GM12878 (cell line): ENCODE measurements at regions not wholly inside any gene's neighbourhood (a gene's known extent, or its start where the extent isn't known, plus 50 kb on each side); places are given as distances from the start of the nearest gene placed in this dataset.

Experiments used
- ATAC-seq: fragments of 200-7000 bp; cut with Tn5 transposase; 3 replicates; pipeline ENCODE4 v1.9.1; 2020; ENCODE audit warnings: mild to moderate bottlenecking, moderate library complexity
- BruUV-seq: library from RNA; stranded (reverse); fragments of 400-500 nt; replicated peaks from 2 replicates; lab custom pipeline; 2021; lab: Mats Ljungman, UMichigan
- CTCF ChIA-PET: fragments of 300-600 bp; sonication (Branson Sonifier 250); formaldehyde crosslinking; extraction: SDS; loops from one replicate; lab custom pipeline; 2021; ENCODE audit warnings: inconsistent platforms; lab: Yijun Ruan, JAX
- POLR2A ChIA-PET: fragments of 350-600 bp; formaldehyde crosslinking; extraction: SDS; loops from one replicate; lab custom pipeline; 2021; ENCODE audit warnings: inconsistent platforms; lab: Charles Lee
- RAD21 ChIA-PET: fragments of 300-600 bp; sonication (Branson Sonifier 250); formaldehyde crosslinking; loops from one replicate; lab custom pipeline; 2023; ENCODE audit warnings: antibody characterized with exemption; ENCODE audit not compliant: unreplicated experiment; lab: Charles Lee
- SMC1A ChIA-PET: fragments of 300-600 bp; sonication (Branson Sonifier 250); formaldehyde crosslinking; loops from one replicate; lab custom pipeline; 2023; ENCODE audit not compliant: unreplicated experiment, uncharacterized antibody; lab: Charles Lee
- DNase-seq: peaks from one replicate; pipeline ENCODE4 v3.0.0-alpha.2; 2011; ENCODE audit warnings: low read depth, low spot score
- FAIRE-seq: peaks from 3 replicates; lab custom pipeline; 2011; peaks lifted over from hg19 to GRCh38; lab: Jason Lieb, UNC
- H2AFZ ChIP-seq: 2 replicates; pipeline ENCODE4 v1.6.0; 2011; ENCODE audit warnings: low read depth, low read length, control low read depth; ENCODE audit not compliant: control insufficient read depth
- H3K27ac ChIP-seq: 2 replicates; pipeline ENCODE4 v1.5.1; 2011; ENCODE audit warnings: control low read depth; ENCODE audit not compliant: control insufficient read depth, insufficient read depth
- H3K27me3 ChIP-seq, 2 experiments: replicated peaks in 1 of 2; 2 replicates each; pipeline versions ENCODE4 v1.6.0 to v1.6.1; 2011; ENCODE audit warnings: low read length in 1 of 2; ENCODE audit not compliant: control insufficient read depth in 2 of 2, insufficient read depth in 2 of 2
- H3K36me3 ChIP-seq, 2 experiments: 2 replicates each; pipeline ENCODE4 v1.5.1; 2011; ENCODE audit warnings: low read length in 1 of 2; ENCODE audit not compliant: control insufficient read depth in 2 of 2, insufficient read depth in 2 of 2
- H3K4me1 ChIP-seq: 2 replicates; pipeline ENCODE4 v1.6.1; 2011; ENCODE audit warnings: mild to moderate bottlenecking, low read length, moderate library complexity, mixed read lengths; ENCODE audit not compliant: control insufficient read depth, insufficient read depth
- H3K4me2 ChIP-seq: 2 replicates; pipeline ENCODE4 v1.6.0; 2011; ENCODE audit warnings: control low read depth; ENCODE audit not compliant: control insufficient read depth, insufficient read depth
- H3K4me3 ChIP-seq: fragments of 200-600 bp; sonication (generic); 2 replicates; pipeline ENCODE4 v1.5.1; 2016
- H3K79me2 ChIP-seq: 2 replicates; pipeline ENCODE4 v1.6.0; 2011; ENCODE audit warnings: low read length; ENCODE audit not compliant: control insufficient read depth, insufficient read depth
- H3K9ac ChIP-seq: 2 replicates; pipeline ENCODE4 v1.8.0; 2011; ENCODE audit warnings: low read length, control low read depth, mixed read lengths; ENCODE audit not compliant: control insufficient read depth, insufficient read depth
- H3K9me3 ChIP-seq: replicated peaks from 3 replicates; pipeline ENCODE4 v1.5.1; 2011; ENCODE audit warnings: mild to moderate bottlenecking, low read length; ENCODE audit not compliant: control insufficient read depth, insufficient read depth
- H4K20me1 ChIP-seq: 2 replicates; pipeline ENCODE4 v1.6.0; 2011; ENCODE audit not compliant: control insufficient read depth, insufficient read depth
- BHLHE40 ChIP-seq, 2 experiments: fragments of 450-650 bp in 1 of 2; IDR thresholded peaks; 2 replicates each; pipeline ENCODE4 v1.6.1; 2011 to 2017; ENCODE audit warnings: low read depth in 2 of 2, borderline replicate concordance in 1 of 2, improper control_type of control experiment in 1 of 2, low read length in 1 of 2, mild to moderate bottlenecking in 1 of 2
- EED ChIP-seq: sonication (generic); IDR thresholded peaks from 2 replicates; pipeline ENCODE4 v1.6.1; 2016; ENCODE audit warnings: antibody characterized with exemption, low read depth
- EP300 ChIP-seq, 2 experiments: fragments of 150-350 bp in 1 of 2; IDR thresholded peaks; 2 replicates each; pipeline ENCODE4 v1.6.1; 2011 to 2012; ENCODE audit warnings: low read depth in 2 of 2, low read length in 2 of 2, borderline replicate concordance in 1 of 2, improper control_type of control experiment in 1 of 2, inconsistent platforms in 1 of 2; ENCODE audit not compliant: control insufficient read depth in 1 of 2
- IRF4 ChIP-seq: IDR thresholded peaks from 2 replicates; pipeline ENCODE4 v1.6.1; 2011; ENCODE audit warnings: low read depth, low read length
- MEF2A ChIP-seq: IDR thresholded peaks from 2 replicates; pipeline ENCODE4 v1.6.1; 2011; ENCODE audit warnings: low read depth, mild to moderate bottlenecking, low read length, moderate library complexity; ENCODE audit not compliant: insufficient read depth
- NFXL1 ChIP-seq: fragments of 450-650 bp; IDR thresholded peaks from 2 replicates; pipeline ENCODE4 v1.6.1; 2017; ENCODE audit warnings: antibody characterized with exemption, mild to moderate bottlenecking, borderline replicate concordance
- POLR2AphosphoS2 ChIP-seq: IDR thresholded peaks from 2 replicates; pipeline ENCODE4 v1.6.1; 2011; ENCODE audit warnings: low read depth, mild to moderate bottlenecking, low read length, improper control_type of control experiment, moderate library complexity
- RCOR1 ChIP-seq: conservative IDR thresholded peaks from 2 replicates; pipeline ENCODE4 v1.6.1; 2012; ENCODE audit warnings: low read depth, low read length, improper control_type of control experiment
- TAF1 ChIP-seq: IDR thresholded peaks from 2 replicates; pipeline ENCODE4 v1.6.1; 2011; ENCODE audit warnings: mild to moderate bottlenecking, low read depth, low read length, borderline replicate concordance
- TARDBP ChIP-seq: IDR thresholded peaks from 2 replicates; pipeline ENCODE4 v1.6.1; 2016; ENCODE audit warnings: borderline replicate concordance
- WGBS: methylation state at CpG from one replicate; pipeline ENCODE4 v1.1.6; 2016; ENCODE audit warnings: low lambda C conversion rate; ENCODE audit not compliant: insufficient replicate concordance, insufficient coverage; ENCODE audit errors: missing lambda C conversion rate; 5-methylcytosine and 5-hydroxymethylcytosine counted together
- in situ Hi-C: fragments of 300-500 bp; cut with MboI; formaldehyde crosslinking; loops from 9 replicates; pipeline ENCODE4 v1.14.3; 2018; ENCODE audit warnings: mixed read lengths
- intact Hi-C: fragments of 100-400 bp; cut with micrococcal nuclease; formaldehyde crosslinking; loops from one replicate; pipeline ENCODE4 v1.14.2; 2022; ENCODE audit not compliant: unreplicated experiment
- TF ChIP-seq, protein P1 (sequence below): fragments of 450-650 bp; IDR thresholded peaks from 2 replicates; pipeline ENCODE4 v1.6.1; 2017; ENCODE audit warnings: antibody characterized with exemption, mild to moderate bottlenecking, moderate library complexity
- TF ChIP-seq, protein P2 (sequence below): IDR thresholded peaks from 2 replicates; pipeline ENCODE4 v1.6.1; 2011; ENCODE audit warnings: borderline replicate concordance, low read depth, mild to moderate bottlenecking, moderate library complexity, low read length; ENCODE audit not compliant: insufficient read depth, poor library complexity, severe bottlenecking

DNA sequence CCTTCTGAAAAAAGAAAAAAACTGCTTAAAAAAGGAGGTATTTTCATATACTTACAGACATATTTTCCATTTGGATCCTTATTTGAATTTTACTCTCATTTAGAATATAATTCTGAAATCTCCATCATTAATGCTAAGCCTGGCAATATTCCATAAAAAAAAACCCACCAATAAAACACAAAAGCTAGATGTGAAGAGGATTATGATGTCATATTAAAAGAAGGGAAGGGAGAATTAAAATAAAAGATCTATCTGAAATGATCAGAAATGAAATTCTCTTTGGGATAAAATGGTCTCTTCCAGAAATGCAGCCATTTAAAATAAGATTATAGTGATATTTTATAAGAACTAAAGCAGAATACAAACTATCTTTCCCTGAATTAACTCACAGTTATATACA lies 206.7 kb upstream of the CAMK1G start:
- DNase-seq, result no peak
- TF ChIP-seq BHLHE40 (IDR thresholded peaks at IDR 0.05; ENCODE audit: borderline replicate concordance in 1 of 2, low read depth in 2 of 2, low read length in 1 of 2), result no peak
- TF ChIP-seq, all 136 proteins: peak for 0
- Histone ChIP-seq H3K4me1 (no peaks in the 10 kb centered on the region), H3K27me3 (peaks cover 2 to 3% of the 10 kb centered on the region in 2 experiments; a peak in 3 of 4 replicates), H4K20me1 (no peaks in the 10 kb centered on the region), H3K79me2 (no peaks in the 10 kb centered on the region), H3K9me3 (no peaks in the 10 kb centered on the region), H3K4me3 (no peak overlapping the region), H3K27ac (no peak overlapping the region), H3K9ac (no peak overlapping the region), H3K4me2 (no peak overlapping the region), H3K36me3 (no peaks in the 10 kb centered on the region), H2AFZ (no peak overlapping the region)
- ChIA-PET SMC1A (interaction anchor here (1.6 kb wide), 1 partner anchor 24 kb away, joined by 3 read pairs; no protein-coding TSS in a partner anchor), RAD21 (no interaction called here), CTCF (interaction anchor here (0.8 to 1.4 kb wide), 3 partner anchors 21 to 173 kb away, joined by 3 to 4 read pairs (median 3); no protein-coding TSS in a partner anchor), POLR2A (no interaction called here)
- in situ Hi-C loops (no loop called here), intact Hi-C loops (no loop called here)
- no TSS peak for BruUV-seq
- ATAC-seq (no peak), FAIRE-seq (no peak)

DNA sequence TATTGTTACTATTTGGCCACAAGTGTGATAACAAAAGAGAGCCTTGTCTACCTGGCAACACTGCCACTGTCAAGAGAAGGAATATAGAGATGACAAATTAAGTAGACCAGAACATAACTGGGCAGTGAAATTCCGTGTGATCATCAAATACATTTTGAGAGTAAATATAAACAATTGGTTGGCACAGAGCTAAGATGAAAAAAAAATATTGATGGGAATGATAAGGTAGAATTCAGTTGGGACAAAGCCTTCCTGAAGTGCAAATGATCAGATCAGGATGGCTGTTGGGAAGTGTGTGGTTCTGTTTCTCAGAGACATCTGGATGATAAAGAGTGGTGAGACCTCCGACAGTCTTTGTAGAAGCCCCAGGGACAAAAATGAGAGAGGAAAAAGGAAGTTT lies 205.5 kb upstream of the CAMK1G start:
- Histone ChIP-seq H3K4me2 (no peak overlapping the region), H2AFZ (no peak overlapping the region), H3K4me1 (no peaks in the 10 kb centered on the region), H3K9ac (no peak overlapping the region), H3K4me3 (no peak overlapping the region), H3K27me3 (peaks cover 2 to 3% of the 10 kb centered on the region in 2 experiments; a peak in 3 of 4 replicates), H3K27ac (no peak overlapping the region), H3K79me2 (no peaks in the 10 kb centered on the region), H3K36me3 (no peaks in the 10 kb centered on the region), H3K9me3 (no peaks in the 10 kb centered on the region), H4K20me1 (no peaks in the 10 kb centered on the region)
- no peak for DNase-seq
- CTCF ChIA-PET, result no interaction called here
- intact Hi-C loops, result no loop called here
- no TSS peak for BruUV-seq
- SMC1A ChIA-PET, result interaction anchor here (0.6 kb wide), 1 partner anchor 24 kb away, joined by 3 read pairs; no protein-coding TSS in a partner anchor
- POLR2A ChIA-PET, result interaction anchor here (0.6 kb wide), 1 partner anchor 253 kb away, joined by 3 read pairs; no protein-coding TSS in a partner anchor
- FAIRE-seq, result no peak
- in situ Hi-C loops, result no loop called here
- RAD21 ChIA-PET, result no interaction called here
- 24% methylated on average over 2 of the region's 2 CpGs for WGBS
- ATAC-seq, result no peak
- no peak for TF ChIP-seq TAF1
- TF ChIP-seq, protein P1, sequence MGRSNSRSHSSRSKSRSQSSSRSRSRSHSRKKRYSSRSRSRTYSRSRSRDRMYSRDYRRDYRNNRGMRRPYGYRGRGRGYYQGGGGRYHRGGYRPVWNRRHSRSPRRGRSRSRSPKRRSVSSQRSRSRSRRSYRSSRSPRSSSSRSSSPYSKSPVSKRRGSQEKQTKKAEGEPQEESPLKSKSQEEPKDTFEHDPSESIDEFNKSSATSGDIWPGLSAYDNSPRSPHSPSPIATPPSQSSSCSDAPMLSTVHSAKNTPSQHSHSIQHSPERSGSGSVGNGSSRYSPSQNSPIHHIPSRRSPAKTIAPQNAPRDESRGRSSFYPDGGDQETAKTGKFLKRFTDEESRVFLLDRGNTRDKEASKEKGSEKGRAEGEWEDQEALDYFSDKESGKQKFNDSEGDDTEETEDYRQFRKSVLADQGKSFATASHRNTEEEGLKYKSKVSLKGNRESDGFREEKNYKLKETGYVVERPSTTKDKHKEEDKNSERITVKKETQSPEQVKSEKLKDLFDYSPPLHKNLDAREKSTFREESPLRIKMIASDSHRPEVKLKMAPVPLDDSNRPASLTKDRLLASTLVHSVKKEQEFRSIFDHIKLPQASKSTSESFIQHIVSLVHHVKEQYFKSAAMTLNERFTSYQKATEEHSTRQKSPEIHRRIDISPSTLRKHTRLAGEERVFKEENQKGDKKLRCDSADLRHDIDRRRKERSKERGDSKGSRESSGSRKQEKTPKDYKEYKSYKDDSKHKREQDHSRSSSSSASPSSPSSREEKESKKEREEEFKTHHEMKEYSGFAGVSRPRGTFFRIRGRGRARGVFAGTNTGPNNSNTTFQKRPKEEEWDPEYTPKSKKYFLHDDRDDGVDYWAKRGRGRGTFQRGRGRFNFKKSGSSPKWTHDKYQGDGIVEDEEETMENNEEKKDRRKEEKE, result no peak
- no peak for TF ChIP-seq RCOR1
- no peak for TF ChIP-seq TARDBP
- no peak for TF ChIP-seq POLR2AphosphoS2
- TF ChIP-seq IRF4, result no peak
- TF ChIP-seq EED, result no peak
- no peak for TF ChIP-seq NFXL1
- TF ChIP-seq, protein P2, sequence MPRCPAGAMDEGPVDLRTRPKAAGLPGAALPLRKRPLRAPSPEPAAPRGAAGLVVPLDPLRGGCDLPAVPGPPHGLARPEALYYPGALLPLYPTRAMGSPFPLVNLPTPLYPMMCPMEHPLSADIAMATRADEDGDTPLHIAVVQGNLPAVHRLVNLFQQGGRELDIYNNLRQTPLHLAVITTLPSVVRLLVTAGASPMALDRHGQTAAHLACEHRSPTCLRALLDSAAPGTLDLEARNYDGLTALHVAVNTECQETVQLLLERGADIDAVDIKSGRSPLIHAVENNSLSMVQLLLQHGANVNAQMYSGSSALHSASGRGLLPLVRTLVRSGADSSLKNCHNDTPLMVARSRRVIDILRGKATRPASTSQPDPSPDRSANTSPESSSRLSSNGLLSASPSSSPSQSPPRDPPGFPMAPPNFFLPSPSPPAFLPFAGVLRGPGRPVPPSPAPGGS, result no peak
- TF ChIP-seq MEF2A, result no peak
- no peak for TF ChIP-seq EP300 (IDR thresholded peaks at IDR 0.05; ENCODE audit: borderline replicate concordance in 1 of 2, control insufficient read depth in 1 of 2, low read depth in 2 of 2, low read length in 2 of 2)
